K562 (cell line): ENCODE measurements at regions not wholly inside any gene's neighbourhood (a gene's known extent, or its start where the extent isn't known, plus 50 kb on each side); places are given as distances from the start of the nearest gene placed in this dataset.

ENCODE experiments used
- ATAC-seq: fragments of 200-7000 bp; cut with Tn5 transposase; 3 replicates; pipeline ENCODE4 v1.9.1; 2020; ENCODE audit warnings: moderate library complexity
- BruUV-seq: library from RNA; stranded (reverse); fragments of 400-500 nt; replicated peaks from 2 replicates; lab custom pipeline; 2021; lab: Mats Ljungman, UMichigan
- CTCF ChIA-PET: fragments of 300-600 bp; formaldehyde crosslinking; extraction: SDS; loops from one replicate; lab custom pipeline; 2021; ENCODE audit warnings: low intra/inter-chr PET ratio; lab: Yijun Ruan, JAX
- POLR2A ChIA-PET: fragments of 300-600, 350-650 bp; sonication (Branson Sonifier 250); formaldehyde crosslinking; extraction: SDS; loops from one replicate; lab custom pipeline; 2021; ENCODE audit warnings: antibody characterized with exemption, inconsistent platforms; lab: Yijun Ruan, JAX
- DNase-seq, 4 experiments: peaks; one replicate each; pipeline versions ENCODE4 v3.0.0 to v3.0.0-alpha.2; 2011 to 2018; ENCODE audit warnings: low spot score in 3 of 4, mixed read lengths in 3 of 4; ENCODE audit errors: extremely low read depth in 1 of 4
- FAIRE-seq: peaks from 2 replicates; lab custom pipeline; 2011; peaks lifted over from hg19 to GRCh38; lab: Jason Lieb, UNC
- H2AFZ ChIP-seq: 2 replicates; pipeline ENCODE4 v1.6.0; 2011; ENCODE audit warnings: low read depth, low read length, control low read depth, inconsistent platforms
- H3K27ac ChIP-seq: fragments of 200-600 bp; 3 replicates; pipeline ENCODE4 v1.8.0; 2011; ENCODE audit warnings: low read depth, mild to moderate bottlenecking, control low read depth, inconsistent platforms, low read length, moderate library complexity, mixed read lengths; ENCODE audit errors: extremely low read depth
- H3K27me3 ChIP-seq, 2 experiments: fragments of 300-600 bp in 1 of 2; 2 replicates in 1 of 2; 3 replicates in 1 of 2; pipeline versions ENCODE4 v1.6.0 to v1.8.0; 2011; ENCODE audit warnings: inconsistent platforms in 2 of 2, low read length in 2 of 2, mild to moderate bottlenecking in 1 of 2, mixed read lengths in 1 of 2, moderate library complexity in 1 of 2; ENCODE audit not compliant: control insufficient read depth in 2 of 2, insufficient read depth in 2 of 2
- H3K36me3 ChIP-seq: fragments of 300-600 bp; 3 replicates; pipeline ENCODE4 v1.8.0; 2011; ENCODE audit warnings: mild to moderate bottlenecking, low read length, inconsistent platforms; ENCODE audit not compliant: control insufficient read depth, insufficient read depth
- H3K4me1 ChIP-seq, 2 experiments: fragments of 200-600 bp in 1 of 2; replicated peaks in 1 of 2; 2 replicates in 1 of 2; 3 replicates in 1 of 2; pipeline versions ENCODE4 v1.5.1 to v1.8.0; 2011; ENCODE audit warnings: inconsistent platforms in 2 of 2, low read length in 2 of 2, mild to moderate bottlenecking in 1 of 2, mixed read lengths in 1 of 2, moderate library complexity in 1 of 2; ENCODE audit not compliant: control insufficient read depth in 2 of 2, insufficient read depth in 2 of 2
- H3K4me2 ChIP-seq: 2 replicates; pipeline ENCODE4 v1.6.1; 2011; ENCODE audit warnings: low read length, control low read depth, inconsistent platforms, mixed read lengths; ENCODE audit not compliant: insufficient read depth
- H3K4me3 ChIP-seq: fragments of 200-600 bp; sonication (generic), shearing (Covaris generic); 2 replicates; pipeline ENCODE4 v1.5.1; 2016; ENCODE audit warnings: control low read depth, inconsistent platforms
- H3K79me2 ChIP-seq: fragments of 200-600 bp; 3 replicates; pipeline ENCODE4 v1.8.0; 2011; ENCODE audit warnings: low read length, inconsistent platforms; ENCODE audit not compliant: control insufficient read depth, insufficient read depth
- H3K9ac ChIP-seq, 2 experiments: 2 replicates each; pipeline versions ENCODE4 v1.6.0 to v1.6.1; 2011; ENCODE audit warnings: low read depth in 2 of 2, low read length in 2 of 2, control low read depth in 1 of 2, inconsistent platforms in 1 of 2, mild to moderate bottlenecking in 1 of 2, mixed read lengths in 1 of 2; ENCODE audit not compliant: insufficient read depth in 1 of 2
- H3K9me1 ChIP-seq: one replicate; pipeline ENCODE4 v1.6.0; 2011; ENCODE audit warnings: inconsistent platforms, mild to moderate bottlenecking, low read length, moderate library complexity; ENCODE audit not compliant: control insufficient read depth, insufficient read depth
- H3K9me3 ChIP-seq: replicated peaks from 2 replicates; pipeline ENCODE4 v1.5.1; 2011; ENCODE audit warnings: low read depth, low read length, inconsistent platforms; ENCODE audit not compliant: control insufficient read depth, insufficient read depth
- H4K20me1 ChIP-seq: replicated peaks from 2 replicates; pipeline ENCODE4 v1.6.1; 2011; ENCODE audit warnings: low read length, inconsistent platforms, mixed read lengths; ENCODE audit not compliant: control insufficient read depth, insufficient read depth
- ETS2 ChIP-seq: IDR thresholded peaks from 2 replicates; pipeline ENCODE4 v1.6.1; 2016; ENCODE audit warnings: borderline replicate concordance, missing genetic modification characterization, mild to moderate bottlenecking, moderate library complexity, missing compliant biosample characterization; ENCODE audit not compliant: poor library complexity, severe bottlenecking
- NFE2L1 ChIP-seq: fragments of 450-650 bp; IDR thresholded peaks from 2 replicates; pipeline ENCODE4 v1.6.1; 2016; ENCODE audit warnings: missing genetic modification characterization, low read depth, mild to moderate bottlenecking, missing compliant biosample characterization, moderate library complexity, borderline replicate concordance
- SMAD1 ChIP-seq: fragments of 150-350 bp; IDR thresholded peaks from 2 replicates; pipeline ENCODE4 v1.6.1; 2014; ENCODE audit warnings: low read length, low read depth; ENCODE audit not compliant: partially characterized antibody
- SMARCC2 ChIP-seq: fragments of 450-650 bp; IDR thresholded peaks from 2 replicates; pipeline ENCODE4 v1.6.1; 2017; ENCODE audit warnings: antibody characterized with exemption, moderate library complexity, mild to moderate bottlenecking, low read depth
- ZBED1 ChIP-seq: IDR thresholded peaks from 2 replicates; pipeline ENCODE4 v1.6.1; 2014
- ZNF124 ChIP-seq: sonication (generic); formaldehyde crosslinking; IDR thresholded peaks from 2 replicates; pipeline ENCODE4 v1.8.1; 2022; ENCODE audit warnings: missing genetic modification reagents
- ZNF263 ChIP-seq: sonication (generic); formaldehyde crosslinking; IDR thresholded peaks from 2 replicates; pipeline ENCODE4 v1.8.0; 2022; ENCODE audit warnings: mild to moderate bottlenecking, missing genetic modification reagents, borderline replicate concordance
- WGBS: fragments of 100-300 bp; shearing (Covaris generic); methylation state at CpG from one replicate; pipeline ENCODE4 v1.1.6; 2016; ENCODE audit warnings: low coverage, mixed read lengths; ENCODE audit not compliant: insufficient coverage; ENCODE audit errors: missing lambda C conversion rate; 5-methylcytosine and 5-hydroxymethylcytosine counted together
- in situ Hi-C: fragments of 300-500 bp; cut with MboI; formaldehyde crosslinking; loops from 4 replicates; pipeline ENCODE4 v1.15.0; 2018; ENCODE audit warnings: inconsistent platforms, mixed read lengths
- intact Hi-C: fragments of 100-400 bp; cut with micrococcal nuclease; formaldehyde crosslinking; loops from 2 replicates; pipeline ENCODE4 v1.14.2; 2022
- TF ChIP-seq, protein P1 (sequence below): fragments of 450-650 bp; IDR thresholded peaks from 2 replicates; pipeline ENCODE4 v1.6.1; 2017; ENCODE audit warnings: antibody characterized with exemption
- TF ChIP-seq, protein P2 (sequence below): fragments of 250-450 bp; sonication (Bioruptor Pico); IDR thresholded peaks from 2 replicates; pipeline ENCODE4 v1.5.0; 2020; ENCODE audit warnings: mild to moderate bottlenecking
- TF ChIP-seq, protein P3 (sequence below): fragments of 450-650 bp; IDR thresholded peaks from 2 replicates; pipeline ENCODE4 v1.6.1; 2018; ENCODE audit not compliant: partially characterized antibody
- TF ChIP-seq, protein P4 (sequence below): fragments of 250-450 bp; sonication (Bioruptor Pico); IDR thresholded peaks from 2 replicates; pipeline ENCODE4 v1.9.0; 2021; ENCODE audit warnings: mild to moderate bottlenecking, inconsistent platforms

DNA sequence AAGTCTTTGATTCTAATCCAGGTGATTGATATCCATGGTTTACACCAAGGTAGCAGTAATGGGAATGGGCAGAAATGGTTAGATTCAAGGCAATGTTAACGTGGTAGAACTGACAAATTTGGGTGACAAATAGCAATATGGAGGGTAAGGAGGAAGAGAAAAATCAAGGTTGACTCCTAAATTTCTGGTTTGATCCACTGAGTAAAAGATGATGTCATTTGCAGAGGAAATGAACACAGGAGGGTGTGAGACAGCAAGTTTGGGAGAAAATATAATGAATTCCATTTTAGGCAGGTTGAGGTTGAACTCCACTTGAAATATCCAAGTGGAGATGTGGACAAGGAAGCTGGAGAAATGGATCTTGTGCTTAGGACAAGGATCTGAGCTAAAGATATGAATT lies 170.9 kb upstream of the CAMK1G start:
- TF ChIP-seq SMARCC2: no peak
- TF ChIP-seq, protein P1, sequence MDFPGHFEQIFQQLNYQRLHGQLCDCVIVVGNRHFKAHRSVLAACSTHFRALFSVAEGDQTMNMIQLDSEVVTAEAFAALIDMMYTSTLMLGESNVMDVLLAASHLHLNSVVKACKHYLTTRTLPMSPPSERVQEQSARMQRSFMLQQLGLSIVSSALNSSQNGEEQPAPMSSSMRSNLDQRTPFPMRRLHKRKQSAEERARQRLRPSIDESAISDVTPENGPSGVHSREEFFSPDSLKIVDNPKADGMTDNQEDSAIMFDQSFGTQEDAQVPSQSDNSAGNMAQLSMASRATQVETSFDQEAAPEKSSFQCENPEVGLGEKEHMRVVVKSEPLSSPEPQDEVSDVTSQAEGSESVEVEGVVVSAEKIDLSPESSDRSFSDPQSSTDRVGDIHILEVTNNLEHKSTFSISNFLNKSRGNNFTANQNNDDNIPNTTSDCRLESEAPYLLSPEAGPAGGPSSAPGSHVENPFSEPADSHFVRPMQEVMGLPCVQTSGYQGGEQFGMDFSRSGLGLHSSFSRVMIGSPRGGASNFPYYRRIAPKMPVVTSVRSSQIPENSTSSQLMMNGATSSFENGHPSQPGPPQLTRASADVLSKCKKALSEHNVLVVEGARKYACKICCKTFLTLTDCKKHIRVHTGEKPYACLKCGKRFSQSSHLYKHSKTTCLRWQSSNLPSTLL: no peak
- TF ChIP-seq SMAD1: no peak
- TF ChIP-seq ETS2 (tag): no peak
- no peak for TF ChIP-seq ZBED1
- TF ChIP-seq NFE2L1: no peak
- TF ChIP-seq, protein P2, sequence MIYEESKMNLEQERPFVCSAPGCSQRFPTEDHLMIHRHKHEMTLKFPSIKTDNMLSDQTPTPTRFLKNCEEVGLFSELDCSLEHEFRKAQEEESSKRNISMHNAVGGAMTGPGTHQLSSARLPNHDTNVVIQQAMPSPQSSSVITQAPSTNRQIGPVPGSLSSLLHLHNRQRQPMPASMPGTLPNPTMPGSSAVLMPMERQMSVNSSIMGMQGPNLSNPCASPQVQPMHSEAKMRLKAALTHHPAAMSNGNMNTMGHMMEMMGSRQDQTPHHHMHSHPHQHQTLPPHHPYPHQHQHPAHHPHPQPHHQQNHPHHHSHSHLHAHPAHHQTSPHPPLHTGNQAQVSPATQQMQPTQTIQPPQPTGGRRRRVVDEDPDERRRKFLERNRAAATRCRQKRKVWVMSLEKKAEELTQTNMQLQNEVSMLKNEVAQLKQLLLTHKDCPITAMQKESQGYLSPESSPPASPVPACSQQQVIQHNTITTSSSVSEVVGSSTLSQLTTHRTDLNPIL (CRISPR knock-in tag): no peak
- no peak for TF ChIP-seq ZNF124
- TF ChIP-seq, protein P3, sequence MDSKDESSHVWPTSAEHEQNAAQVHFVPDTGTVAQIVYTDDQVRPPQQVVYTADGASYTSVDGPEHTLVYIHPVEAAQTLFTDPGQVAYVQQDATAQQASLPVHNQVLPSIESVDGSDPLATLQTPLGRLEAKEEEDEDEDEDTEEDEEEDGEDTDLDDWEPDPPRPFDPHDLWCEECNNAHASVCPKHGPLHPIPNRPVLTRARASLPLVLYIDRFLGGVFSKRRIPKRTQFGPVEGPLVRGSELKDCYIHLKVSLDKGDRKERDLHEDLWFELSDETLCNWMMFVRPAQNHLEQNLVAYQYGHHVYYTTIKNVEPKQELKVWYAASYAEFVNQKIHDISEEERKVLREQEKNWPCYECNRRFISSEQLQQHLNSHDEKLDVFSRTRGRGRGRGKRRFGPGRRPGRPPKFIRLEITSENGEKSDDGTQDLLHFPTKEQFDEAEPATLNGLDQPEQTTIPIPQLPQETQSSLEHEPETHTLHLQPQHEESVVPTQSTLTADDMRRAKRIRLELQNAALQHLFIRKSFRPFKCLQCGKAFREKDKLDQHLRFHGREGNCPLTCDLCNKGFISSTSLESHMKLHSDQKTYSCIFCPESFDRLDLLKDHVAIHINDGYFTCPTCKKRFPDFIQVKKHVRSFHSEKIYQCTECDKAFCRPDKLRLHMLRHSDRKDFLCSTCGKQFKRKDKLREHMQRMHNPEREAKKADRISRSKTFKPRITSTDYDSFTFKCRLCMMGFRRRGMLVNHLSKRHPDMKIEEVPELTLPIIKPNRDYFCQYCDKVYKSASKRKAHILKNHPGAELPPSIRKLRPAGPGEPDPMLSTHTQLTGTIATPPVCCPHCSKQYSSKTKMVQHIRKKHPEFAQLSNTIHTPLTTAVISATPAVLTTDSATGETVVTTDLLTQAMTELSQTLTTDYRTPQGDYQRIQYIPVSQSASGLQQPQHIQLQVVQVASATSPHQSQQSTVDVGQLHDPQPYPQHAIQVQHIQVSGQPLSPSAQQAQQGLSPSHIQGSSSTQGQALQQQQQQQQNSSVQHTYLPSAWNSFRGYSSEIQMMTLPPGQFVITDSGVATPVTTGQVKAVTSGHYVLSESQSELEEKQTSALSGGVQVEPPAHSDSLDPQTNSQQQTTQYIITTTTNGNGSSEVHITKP: no peak
- no peak for TF ChIP-seq ZNF263 (CRISPR knock-in tag)
- TF ChIP-seq, protein P4, sequence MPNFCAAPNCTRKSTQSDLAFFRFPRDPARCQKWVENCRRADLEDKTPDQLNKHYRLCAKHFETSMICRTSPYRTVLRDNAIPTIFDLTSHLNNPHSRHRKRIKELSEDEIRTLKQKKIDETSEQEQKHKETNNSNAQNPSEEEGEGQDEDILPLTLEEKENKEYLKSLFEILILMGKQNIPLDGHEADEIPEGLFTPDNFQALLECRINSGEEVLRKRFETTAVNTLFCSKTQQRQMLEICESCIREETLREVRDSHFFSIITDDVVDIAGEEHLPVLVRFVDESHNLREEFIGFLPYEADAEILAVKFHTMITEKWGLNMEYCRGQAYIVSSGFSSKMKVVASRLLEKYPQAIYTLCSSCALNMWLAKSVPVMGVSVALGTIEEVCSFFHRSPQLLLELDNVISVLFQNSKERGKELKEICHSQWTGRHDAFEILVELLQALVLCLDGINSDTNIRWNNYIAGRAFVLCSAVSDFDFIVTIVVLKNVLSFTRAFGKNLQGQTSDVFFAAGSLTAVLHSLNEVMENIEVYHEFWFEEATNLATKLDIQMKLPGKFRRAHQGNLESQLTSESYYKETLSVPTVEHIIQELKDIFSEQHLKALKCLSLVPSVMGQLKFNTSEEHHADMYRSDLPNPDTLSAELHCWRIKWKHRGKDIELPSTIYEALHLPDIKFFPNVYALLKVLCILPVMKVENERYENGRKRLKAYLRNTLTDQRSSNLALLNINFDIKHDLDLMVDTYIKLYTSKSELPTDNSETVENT (CRISPR knock-in tag): no peak
- FAIRE-seq: no peak
- in situ Hi-C loops (no loop called here), intact Hi-C loops (no loop called here)
- no peaks in the 10 kb centered on the region for H4K20me1 ChIP-seq
- WGBS: 0% methylated on average over 1 of the region's 1 CpG
- no TSS peak for BruUV-seq
- ChIA-PET POLR2A (no interaction called here), CTCF (no interaction called here)
- H3K9me3 ChIP-seq: no peaks in the 10 kb centered on the region
- no peak overlapping the region for H3K4me2 ChIP-seq
- H3K4me1 ChIP-seq: no peaks in the 10 kb centered on the region
- no peak overlapping the region for H3K27ac ChIP-seq
- ATAC-seq: no peak
- H3K4me3 ChIP-seq: no peak overlapping the region
- no peaks in the 10 kb centered on the region for H3K9me1 ChIP-seq
- H2AFZ ChIP-seq: no peak overlapping the region
- no peaks in the 10 kb centered on the region for H3K79me2 ChIP-seq
- no peaks in the 10 kb centered on the region for H3K36me3 ChIP-seq
- DNase-seq: no peak
- no peak overlapping the region for H3K9ac ChIP-seq
- no peaks in the 10 kb centered on the region for H3K27me3 ChIP-seq
